ENCODE measurements at regions not wholly inside any gene's neighbourhood (a gene's known extent, or its start where the extent isn't known, plus 50 kb on each side); places are given as distances from the start of the nearest gene placed in this dataset.

DNA sequence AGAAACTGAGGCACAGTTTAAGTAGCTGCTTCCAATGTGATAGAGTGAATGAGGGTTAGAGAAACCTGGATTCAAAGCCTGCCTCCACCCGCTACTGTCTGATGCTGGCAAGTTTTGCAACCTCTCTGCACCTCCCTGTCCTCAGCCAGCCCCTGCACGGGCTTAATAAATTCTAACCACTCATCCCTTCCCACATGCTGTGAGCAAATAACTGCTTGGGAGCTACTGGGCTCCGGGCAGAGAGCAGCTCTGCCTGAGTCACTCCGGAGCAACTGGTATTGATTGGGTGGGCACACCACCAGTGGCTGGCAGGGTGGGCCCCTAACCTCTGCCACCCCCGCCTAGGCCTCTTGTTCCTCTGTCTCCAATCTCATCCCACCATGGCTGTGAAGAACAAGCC lies 104.3 kb upstream of the SYT13 start (continued):
- TF ChIP-seq DPF2 (CRISPR knock-in tag; IDR thresholded peaks at IDR 0.05; ENCODE audit: borderline replicate concordance, low read depth) (no peak), ZNF558 (CRISPR knock-in tag; IDR thresholded peaks at IDR 0.05; ENCODE audit: borderline replicate concordance) (no peak), ZFP1 (CRISPR knock-in tag; IDR thresholded peaks at IDR 0.05) (no peak), RBAK (CRISPR knock-in tag; IDR thresholded peaks at IDR 0.05) (no peak), ZNF839 (CRISPR knock-in tag; IDR thresholded peaks at IDR 0.05; ENCODE audit: borderline replicate concordance) (no peak), DR1 (CRISPR knock-in tag; IDR thresholded peaks at IDR 0.05) (no peak), PHB2 (IDR thresholded peaks at IDR 0.05; ENCODE audit: partially characterized antibody) (no peak), FOSL1 (CRISPR knock-in tag; IDR thresholded peaks at IDR 0.05; ENCODE audit: borderline replicate concordance) (no peak), ZNF83 (CRISPR knock-in tag; IDR thresholded peaks at IDR 0.05; ENCODE audit: borderline replicate concordance) (no peak), PCBP2 (optimal IDR thresholded peaks at IDR 0.05; ENCODE audit: low read depth, low read length, poor library complexity, severe bottlenecking) (no peak), ZNF296 (CRISPR knock-in tag; conservative IDR thresholded peaks at IDR 0.05) (no peak), ZNF530 (CRISPR knock-in tag; IDR thresholded peaks at IDR 0.05; ENCODE audit: low read depth) (no peak), WIZ (CRISPR knock-in tag; IDR thresholded peaks at IDR 0.05) (no peak), ZNF598 (CRISPR knock-in tag; IDR thresholded peaks at IDR 0.05; ENCODE audit: borderline replicate concordance) (no peak), NR3C1 (CRISPR knock-in tag; IDR thresholded peaks at IDR 0.05) (no peak), NR2F2 (IDR thresholded peaks at IDR 0.05; ENCODE audit: borderline replicate concordance, low read depth) (no peak), FOSL2 (CRISPR knock-in tag; IDR thresholded peaks at IDR 0.05) (peak; percentile 73), ELF4 (CRISPR knock-in tag; IDR thresholded peaks at IDR 0.05; ENCODE audit: borderline replicate concordance) (no peak)
- TF ChIP-seq, protein P1, sequence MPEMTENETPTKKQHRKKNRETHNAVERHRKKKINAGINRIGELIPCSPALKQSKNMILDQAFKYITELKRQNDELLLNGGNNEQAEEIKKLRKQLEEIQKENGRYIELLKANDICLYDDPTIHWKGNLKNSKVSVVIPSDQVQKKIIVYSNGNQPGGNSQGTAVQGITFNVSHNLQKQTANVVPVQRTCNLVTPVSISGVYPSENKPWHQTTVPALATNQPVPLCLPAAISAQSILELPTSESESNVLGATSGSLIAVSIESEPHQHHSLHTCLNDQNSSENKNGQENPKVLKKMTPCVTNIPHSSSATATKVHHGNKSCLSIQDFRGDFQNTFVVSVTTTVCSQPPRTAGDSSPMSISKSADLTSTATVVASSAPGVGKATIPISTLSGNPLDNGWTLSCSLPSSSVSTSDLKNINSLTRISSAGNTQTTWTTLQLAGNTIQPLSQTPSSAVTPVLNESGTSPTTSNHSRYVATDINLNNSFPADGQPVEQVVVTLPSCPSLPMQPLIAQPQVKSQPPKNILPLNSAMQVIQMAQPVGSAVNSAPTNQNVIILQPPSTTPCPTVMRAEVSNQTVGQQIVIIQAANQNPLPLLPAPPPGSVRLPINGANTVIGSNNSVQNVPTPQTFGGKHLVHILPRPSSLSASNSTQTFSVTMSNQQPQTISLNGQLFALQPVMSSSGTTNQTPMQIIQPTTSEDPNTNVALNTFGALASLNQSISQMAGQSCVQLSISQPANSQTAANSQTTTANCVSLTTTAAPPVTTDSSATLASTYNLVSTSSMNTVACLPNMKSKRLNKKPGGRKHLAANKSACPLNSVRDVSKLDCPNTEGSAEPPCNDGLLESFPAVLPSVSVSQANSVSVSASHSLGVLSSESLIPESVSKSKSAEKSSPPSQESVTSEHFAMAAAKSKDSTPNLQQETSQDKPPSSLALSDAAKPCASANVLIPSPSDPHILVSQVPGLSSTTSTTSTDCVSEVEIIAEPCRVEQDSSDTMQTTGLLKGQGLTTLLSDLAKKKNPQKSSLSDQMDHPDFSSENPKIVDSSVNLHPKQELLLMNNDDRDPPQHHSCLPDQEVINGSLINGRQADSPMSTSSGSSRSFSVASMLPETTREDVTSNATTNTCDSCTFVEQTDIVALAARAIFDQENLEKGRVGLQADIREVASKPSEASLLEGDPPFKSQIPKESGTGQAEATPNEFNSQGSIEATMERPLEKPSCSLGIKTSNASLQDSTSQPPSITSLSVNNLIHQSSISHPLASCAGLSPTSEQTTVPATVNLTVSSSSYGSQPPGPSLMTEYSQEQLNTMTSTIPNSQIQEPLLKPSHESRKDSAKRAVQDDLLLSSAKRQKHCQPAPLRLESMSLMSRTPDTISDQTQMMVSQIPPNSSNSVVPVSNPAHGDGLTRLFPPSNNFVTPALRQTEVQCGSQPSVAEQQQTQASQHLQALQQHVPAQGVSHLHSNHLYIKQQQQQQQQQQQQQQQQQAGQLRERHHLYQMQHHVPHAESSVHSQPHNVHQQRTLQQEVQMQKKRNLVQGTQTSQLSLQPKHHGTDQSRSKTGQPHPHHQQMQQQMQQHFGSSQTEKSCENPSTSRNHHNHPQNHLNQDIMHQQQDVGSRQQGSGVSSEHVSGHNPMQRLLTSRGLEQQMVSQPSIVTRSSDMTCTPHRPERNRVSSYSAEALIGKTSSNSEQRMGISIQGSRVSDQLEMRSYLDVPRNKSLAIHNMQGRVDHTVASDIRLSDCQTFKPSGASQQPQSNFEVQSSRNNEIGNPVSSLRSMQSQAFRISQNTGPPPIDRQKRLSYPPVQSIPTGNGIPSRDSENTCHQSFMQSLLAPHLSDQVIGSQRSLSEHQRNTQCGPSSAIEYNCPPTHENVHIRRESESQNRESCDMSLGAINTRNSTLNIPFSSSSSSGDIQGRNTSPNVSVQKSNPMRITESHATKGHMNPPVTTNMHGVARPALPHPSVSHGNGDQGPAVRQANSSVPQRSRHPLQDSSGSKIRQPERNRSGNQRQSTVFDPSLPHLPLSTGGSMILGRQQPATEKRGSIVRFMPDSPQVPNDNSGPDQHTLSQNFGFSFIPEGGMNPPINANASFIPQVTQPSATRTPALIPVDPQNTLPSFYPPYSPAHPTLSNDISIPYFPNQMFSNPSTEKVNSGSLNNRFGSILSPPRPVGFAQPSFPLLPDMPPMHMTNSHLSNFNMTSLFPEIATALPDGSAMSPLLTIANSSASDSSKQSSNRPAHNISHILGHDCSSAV (CRISPR knock-in tag; IDR thresholded peaks at IDR 0.05; ENCODE audit: borderline replicate concordance), result no peak
- TF ChIP-seq, protein P2, sequence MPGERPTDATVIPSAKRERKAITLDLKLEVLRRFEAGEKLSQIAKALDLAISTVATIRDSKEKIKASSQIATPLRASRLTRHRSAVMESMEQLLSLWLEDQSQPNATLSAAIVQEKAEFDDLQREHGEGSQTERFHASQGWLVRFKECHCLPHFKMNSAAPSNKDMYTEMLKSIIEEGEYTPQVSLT (CRISPR knock-in tag; IDR thresholded peaks at IDR 0.05; ENCODE audit: borderline replicate concordance, low read depth), result no peak
- TF ChIP-seq, protein P3, sequence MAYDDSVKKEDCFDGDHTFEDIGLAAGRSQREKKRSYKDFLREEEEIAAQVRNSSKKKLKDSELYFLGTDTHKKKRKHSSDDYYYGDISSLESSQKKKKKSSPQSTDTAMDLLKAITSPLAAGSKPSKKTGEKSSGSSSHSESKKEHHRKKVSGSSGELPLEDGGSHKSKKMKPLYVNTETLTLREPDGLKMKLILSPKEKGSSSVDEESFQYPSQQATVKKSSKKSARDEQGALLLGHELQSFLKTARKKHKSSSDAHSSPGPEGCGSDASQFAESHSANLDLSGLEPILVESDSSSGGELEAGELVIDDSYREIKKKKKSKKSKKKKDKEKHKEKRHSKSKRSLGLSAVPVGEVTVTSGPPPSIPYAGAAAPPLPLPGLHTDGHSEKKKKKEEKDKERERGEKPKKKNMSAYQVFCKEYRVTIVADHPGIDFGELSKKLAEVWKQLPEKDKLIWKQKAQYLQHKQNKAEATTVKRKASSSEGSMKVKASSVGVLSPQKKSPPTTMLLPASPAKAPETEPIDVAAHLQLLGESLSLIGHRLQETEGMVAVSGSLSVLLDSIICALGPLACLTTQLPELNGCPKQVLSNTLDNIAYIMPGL (CRISPR knock-in tag; IDR thresholded peaks at IDR 0.05; ENCODE audit: borderline replicate concordance in 1 of 2, low read depth in 1 of 2), result no peak
